ENCODE measurements at regions not wholly inside any gene's neighbourhood (a gene's known extent, or its start where the extent isn't known, plus 50 kb on each side); places are given as distances from the start of the nearest gene placed in this dataset.

DNA sequence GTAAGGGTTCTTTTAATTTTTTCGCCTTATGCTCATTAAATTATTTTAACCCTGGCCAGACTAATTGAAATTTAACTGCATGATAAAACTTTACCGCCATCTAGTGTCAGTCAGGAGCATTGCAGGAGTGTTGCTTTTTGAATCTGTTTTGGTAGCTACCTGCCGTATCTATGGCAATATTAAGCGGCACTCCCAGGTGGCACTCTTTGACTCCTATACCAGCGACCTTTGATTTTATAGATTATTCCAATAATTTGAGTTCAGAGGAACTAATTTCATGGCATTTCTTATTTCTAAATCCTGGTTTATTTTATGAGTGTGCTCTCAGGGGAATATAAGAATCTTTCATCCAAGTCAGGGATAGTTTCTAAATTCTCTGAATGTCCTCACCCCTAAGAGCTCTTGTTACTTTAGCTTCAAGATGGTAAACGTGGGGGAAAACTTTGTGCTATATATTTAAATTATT lies 198.9 kb downstream of the REEP3 start:
- peak; percentile 61 for DNase-seq (ENCODE audit: low spot score)
- H3K36me3 ChIP-seq, result no peaks in the 10 kb centered on the region
- no peak for TF ChIP-seq EZH2 (IDR thresholded peaks at IDR 0.05)
- TF ChIP-seq, protein P1, sequence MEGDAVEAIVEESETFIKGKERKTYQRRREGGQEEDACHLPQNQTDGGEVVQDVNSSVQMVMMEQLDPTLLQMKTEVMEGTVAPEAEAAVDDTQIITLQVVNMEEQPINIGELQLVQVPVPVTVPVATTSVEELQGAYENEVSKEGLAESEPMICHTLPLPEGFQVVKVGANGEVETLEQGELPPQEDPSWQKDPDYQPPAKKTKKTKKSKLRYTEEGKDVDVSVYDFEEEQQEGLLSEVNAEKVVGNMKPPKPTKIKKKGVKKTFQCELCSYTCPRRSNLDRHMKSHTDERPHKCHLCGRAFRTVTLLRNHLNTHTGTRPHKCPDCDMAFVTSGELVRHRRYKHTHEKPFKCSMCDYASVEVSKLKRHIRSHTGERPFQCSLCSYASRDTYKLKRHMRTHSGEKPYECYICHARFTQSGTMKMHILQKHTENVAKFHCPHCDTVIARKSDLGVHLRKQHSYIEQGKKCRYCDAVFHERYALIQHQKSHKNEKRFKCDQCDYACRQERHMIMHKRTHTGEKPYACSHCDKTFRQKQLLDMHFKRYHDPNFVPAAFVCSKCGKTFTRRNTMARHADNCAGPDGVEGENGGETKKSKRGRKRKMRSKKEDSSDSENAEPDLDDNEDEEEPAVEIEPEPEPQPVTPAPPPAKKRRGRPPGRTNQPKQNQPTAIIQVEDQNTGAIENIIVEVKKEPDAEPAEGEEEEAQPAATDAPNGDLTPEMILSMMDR (IDR thresholded peaks at IDR 0.05), result peak; percentile 95
- H3K4me3 ChIP-seq, result no peak overlapping the region
- H3K9ac ChIP-seq, result no peak overlapping the region
- peaks cover 12% of the 10 kb centered on the region for H3K4me1 ChIP-seq
- H3K4me2 ChIP-seq, result no peak overlapping the region
- peaks cover 6% of the 10 kb centered on the region for H3F3A ChIP-seq (ENCODE audit: low read depth)
- no peaks in the 10 kb centered on the region for H3K9me3 Mint-ChIP-seq
- H2AFZ ChIP-seq (replicated peaks), result no peak overlapping the region
- H3K4me3 Mint-ChIP-seq, result no peak overlapping the region
- peaks cover 25% of the 10 kb centered on the region for H3K4me1 Mint-ChIP-seq
- H3K36me3 Mint-ChIP-seq, result no peaks in the 10 kb centered on the region
- H3K27ac Mint-ChIP-seq, result no peak overlapping the region
- H3K27me3 Mint-ChIP-seq (ENCODE audit: insufficient read depth, low read depth), result peaks cover 11% of the 10 kb centered on the region
- H3K9me3 ChIP-seq (ENCODE audit: low read depth), result no peaks in the 10 kb centered on the region
- H3K27me3 ChIP-seq, result no peaks in the 10 kb centered on the region
- no peaks in the 10 kb centered on the region for H3K79me2 ChIP-seq (ENCODE audit: low read depth)
- H3K27ac ChIP-seq, result no peak overlapping the region
- no peaks in the 10 kb centered on the region for H4K20me1 ChIP-seq (ENCODE audit: low read depth)

DNA sequence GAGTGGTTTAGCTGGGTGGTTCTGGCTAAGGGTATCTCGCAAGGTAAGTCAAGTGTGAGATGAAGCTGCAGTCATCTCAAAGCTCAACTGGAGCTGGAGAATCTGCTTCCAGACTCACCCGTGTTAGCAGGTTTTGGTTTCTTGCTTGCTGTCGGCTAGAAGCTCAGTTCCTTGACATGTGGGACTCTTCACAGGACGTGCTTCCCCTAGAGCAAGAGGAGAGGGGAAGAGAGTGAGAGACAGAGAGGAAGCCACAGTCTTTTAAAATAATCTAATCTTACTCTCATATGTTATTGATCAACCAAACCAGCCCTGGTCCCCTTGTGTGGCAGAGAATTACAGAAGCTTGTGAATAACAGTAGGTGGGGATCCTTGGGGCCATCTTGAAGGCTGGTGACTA lies 199.5 kb downstream of the REEP3 start:
- peaks cover 25% of the 10 kb centered on the region for H3K4me1 Mint-ChIP-seq
- no peak overlapping the region for H3K9ac ChIP-seq
- no peaks in the 10 kb centered on the region for H4K20me1 ChIP-seq (ENCODE audit: low read depth)
- peaks cover 11% of the 10 kb centered on the region for H3K4me1 ChIP-seq
- H3K27ac Mint-ChIP-seq, result no peak overlapping the region
- H3K4me2 ChIP-seq, result no peak overlapping the region
- peaks cover 11% of the 10 kb centered on the region for H3K27me3 Mint-ChIP-seq (ENCODE audit: insufficient read depth, low read depth)
- no peaks in the 10 kb centered on the region for H3K36me3 ChIP-seq
- no peaks in the 10 kb centered on the region for H3K27me3 ChIP-seq
- peaks cover 6% of the 10 kb centered on the region for H3F3A ChIP-seq (ENCODE audit: low read depth)
- no peak overlapping the region for H3K4me3 ChIP-seq
- no peak for DNase-seq (ENCODE audit: low spot score)
- no peak overlapping the region for H3K27ac ChIP-seq
- H3K9me3 ChIP-seq (ENCODE audit: low read depth), result no peaks in the 10 kb centered on the region
- H3K79me2 ChIP-seq (ENCODE audit: low read depth), result no peaks in the 10 kb centered on the region
- H3K4me3 Mint-ChIP-seq, result no peak overlapping the region
- H3K36me3 Mint-ChIP-seq, result no peaks in the 10 kb centered on the region
- peak overlapping the region; percentile 26 for H2AFZ ChIP-seq (replicated peaks)
- no peaks in the 10 kb centered on the region for H3K9me3 Mint-ChIP-seq
- TF ChIP-seq, protein P1 (IDR thresholded peaks at IDR 0.05), result no peak
- TF ChIP-seq EZH2 (IDR thresholded peaks at IDR 0.05), result no peak
- no peak for TF ChIP-seq EZH2phosphoT487 (IDR thresholded peaks at IDR 0.05)

DNA sequence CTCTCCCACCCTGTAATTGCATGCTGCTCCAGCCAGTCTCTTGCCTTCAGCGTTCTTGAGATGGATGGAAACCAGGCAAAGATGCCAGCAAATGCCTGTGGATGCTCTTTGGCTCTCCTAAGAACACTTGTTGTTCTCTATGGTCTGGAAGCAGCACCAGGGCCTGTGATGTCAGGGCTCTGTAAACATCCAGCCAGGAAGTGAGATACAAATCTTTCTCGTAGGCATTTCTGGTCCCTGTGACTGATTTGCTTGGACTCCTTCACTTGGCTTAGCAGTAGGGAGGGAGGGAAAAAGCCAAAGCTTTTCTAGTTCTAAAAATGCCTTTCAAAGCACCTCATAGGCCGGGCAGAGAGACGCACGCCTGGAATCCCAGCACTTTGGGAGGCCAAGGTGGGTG lies 201.3 kb downstream of the REEP3 start:
- Histone ChIP-seq H3K36me3 (no peaks in the 10 kb centered on the region), H2AFZ (replicated peaks) (peak overlapping the region; percentile 45), H3K79me2 (ENCODE audit: low read depth) (no peaks in the 10 kb centered on the region), H3K9me3 (ENCODE audit: low read depth) (no peaks in the 10 kb centered on the region), H4K20me1 (ENCODE audit: low read depth) (no peaks in the 10 kb centered on the region), H3K27me3 (no peaks in the 10 kb centered on the region), H3F3A (ENCODE audit: low read depth) (peaks cover 6% of the 10 kb centered on the region), H3K9ac (no peak overlapping the region), H3K4me3 (no peak overlapping the region), H3K27ac (no peak overlapping the region), H3K4me1 (no peaks in the 10 kb centered on the region), H3K4me2 (no peak overlapping the region)
- no peak for DNase-seq (ENCODE audit: low spot score)
- TF ChIP-seq EZH2phosphoT487 (IDR thresholded peaks at IDR 0.05) (no peak), EZH2 (IDR thresholded peaks at IDR 0.05) (no peak)
- TF ChIP-seq, protein P1 (IDR thresholded peaks at IDR 0.05), result no peak
- peaks cover 9% of the 10 kb centered on the region for H3K4me1 Mint-ChIP-seq
- no peak overlapping the region for H3K4me3 Mint-ChIP-seq
- peaks cover 5% of the 10 kb centered on the region for H3K27me3 Mint-ChIP-seq (ENCODE audit: insufficient read depth, low read depth)
- H3K36me3 Mint-ChIP-seq, result no peaks in the 10 kb centered on the region
- H3K27ac Mint-ChIP-seq, result peak overlapping the region; percentile 3
- H3K9me3 Mint-ChIP-seq, result no peaks in the 10 kb centered on the region

Data from neural progenitor cell (in vitro differentiated cells).